Heart left ventricle (tissue), 16 donors: ENCODE measurements at regions not wholly inside any gene's neighbourhood (a gene's known extent, or its start where the extent isn't known, plus 50 kb on each side); places are given as distances from the start of the nearest gene placed in this dataset.

Experiments
- ATAC-seq, 4 donors: fragments of 200-7000 bp; cut with Tn5 transposase; one replicate each; pipeline ENCODE4 v1.9.1; 2020 to 2022; ENCODE audit warnings: moderate library complexity in 4 of 4, mild to moderate bottlenecking in 3 of 4, moderate number of reproducible peaks in 1 of 4
- DNase-seq, 5 donors: peaks; one replicate each; pipeline ENCODE4 v3.0.0-alpha.2; 2020
- H3K27ac ChIP-seq, 12 donors: fragments of 200-600 bp; sonication (generic) in 4 of 12; one replicate each; pipeline versions ENCODE4 v1.5.0 to v1.8.0; 2016 to 2022; ENCODE audit warnings: mild to moderate bottlenecking in 2 of 12
- H3K27me3 ChIP-seq, 9 donors: fragments of 200-600 bp; sonication (generic) in 2 of 9; one replicate each; pipeline versions ENCODE4 v1.5.1 to v1.8.0; 2016 to 2022; ENCODE audit warnings: mild to moderate bottlenecking in 3 of 9
- H3K36me3 ChIP-seq, 9 donors: fragments of 200-600 bp; sonication (generic) in 2 of 9; one replicate each; pipeline versions ENCODE4 v1.5.0 to v1.8.0; 2018 to 2022; ENCODE audit warnings: mild to moderate bottlenecking in 2 of 9
- H3K4me1 ChIP-seq, 12 donors: fragments of 200-600 bp; sonication (generic) in 4 of 12; one replicate each; pipeline versions ENCODE4 v1.5.0 to v1.8.0; 2016 to 2022; ENCODE audit warnings: mild to moderate bottlenecking in 3 of 12
- H3K4me3 ChIP-seq, 12 donors: fragments of 200-600 bp; sonication (generic) in 4 of 12; one replicate each; pipeline versions ENCODE4 v1.5.0 to v1.8.0; 2017 to 2022; ENCODE audit warnings: mild to moderate bottlenecking in 9 of 12, moderate library complexity in 4 of 12
- H3K9me3 ChIP-seq, 12 donors: fragments of 200-600 bp; sonication (generic) in 4 of 12; one replicate each; pipeline versions ENCODE4 v1.5.0 to v1.8.0; 2016 to 2022; ENCODE audit warnings: mild to moderate bottlenecking in 1 of 12
- CTCF ChIP-seq, 12 donors: fragments of 200-600 bp; sonication (generic) in 4 of 12; IDR thresholded peaks; one replicate each; pipeline versions ENCODE4 v1.5.0 to v1.8.0; 2018 to 2022; ENCODE audit warnings: antibody characterized with exemption in 12 of 12, mild to moderate bottlenecking in 5 of 12
- POLR2A ChIP-seq, 2 donors: fragments of 450-650 bp; IDR thresholded peaks; one replicate each; pipeline ENCODE4 v1.6.1; 2017; ENCODE audit warnings: antibody characterized with exemption in 2 of 2, mild to moderate bottlenecking in 2 of 2, moderate library complexity in 2 of 2
- WGBS, 4 donors: extraction: QIAGEN DNeasy Blood & Tissue Kit in 2 of 4; methylation state at CpG; one replicate each; pipeline versions ENCODE4 v1.1.5 to v1.1.7; 2013 to 2018; 5-methylcytosine and 5-hydroxymethylcytosine counted together
- intact Hi-C, 10 donors: fragments of 100-400 bp; cut with DNase I; formaldehyde crosslinking; loops; one replicate each; pipeline versions ENCODE4 v1.11.1 to v1.14.2; 2022
- donor health status: ischemic (EF 13 %, LVEDD 7.1; RV severe dilation, severe dysfunction).
- donor health status: healthy with polysubstance abuse.
- donor health status: DM: no; HTN: yes; CAD: no.
- donor health status: DM: no; HTN: no; CAD: no.
- donor health status: ischemic (EF 25% LVEDD 6.9; RV normal size, moderate dysfunction).
- donor health status: ischemic (EF 25% LVEDD 5.7; RV mildly dilated, moderate dysfunction).
- donor health status: healthy.
- donor health status: DM: yes; HTN: yes; CAD: no.
- donor health status: ischemic (EF 35%, LVEDD 5.7; RV mildly dilated, moderate dysfunction).
- donor health status: nonischemic (EF 11% LVEDD 7.7; RV severe dilation, severe dysfunction).
- donor health status: DM: yes; HTN: yes; CAD: no.
- donor health status: PGD.
- donor health status: ischemic (EF 29% LVEDD 5.4; RV normal size, mild dysfunction).
- donor health status: nonischemic (EF 23%, LVEDD 6.1; RV moderate dilation, normal function).

GRCh38 chr11:115616971-115617370, 112.8 kb upstream of the CADM1 start:
- Histone ChIP-seq H3K4me1 (peaks cover 0 to 21% (median 12%) of the 10 kb centered on the region in 12 donors), H3K27ac (peak overlapping the region in 1 of 12 donors; percentile 17)
- 20 to 41% (median 24%) methylated on average over 2 of the region's 2 CpGs for WGBS, 4 donors

GRCh38 chr11:115613986-115614632, 109.9 kb upstream of the CADM1 start:
- Histone ChIP-seq H3K36me3 (no peaks in the 10 kb centered on the region), H3K27ac (no peak overlapping the region), H3K4me1 (peaks cover 0 to 19% (median 12%) of the 10 kb centered on the region in 12 donors), H3K4me3 (no peak overlapping the region), H3K9me3 (peaks cover 0 to 4% (median 0%) of the 10 kb centered on the region in 12 donors), H3K27me3 (no peaks in the 10 kb centered on the region)
- 93 to 97% (median 96%) methylated on average over 9 of the region's 9 CpGs for WGBS, 4 donors
- no peak for TF ChIP-seq POLR2A (IDR thresholded peaks at IDR 0.05)
- TF ChIP-seq CTCF (IDR thresholded peaks at IDR 0.05), result no peak
- intact Hi-C loops, result no loop called here
- DNase-seq (no peak), ATAC-seq (no peak)

More at GRCh38 chr11:115616971-115617370, 112.8 kb upstream of the CADM1 start:
- DNase-seq, result peak; percentile 54 to 71 (median 64)
- H3K4me3 ChIP-seq, result no peak overlapping the region
- no peak for TF ChIP-seq CTCF (IDR thresholded peaks at IDR 0.05)
- no peak for TF ChIP-seq POLR2A (IDR thresholded peaks at IDR 0.05)
- no peaks in the 10 kb centered on the region for H3K27me3 ChIP-seq
- H3K9me3 ChIP-seq, result peaks cover 0 to 4% (median 0%) of the 10 kb centered on the region in 12 donors
- peak in 3 of 4 donors; percentile 47 to 78 (median 52) for ATAC-seq
- H3K36me3 ChIP-seq, result no peaks in the 10 kb centered on the region
- intact Hi-C loops, result no loop called here

GRCh38 chr11:115613004-115613403, 108.8 kb upstream of the CADM1 start:
- Histone ChIP-seq H3K9me3 (peaks cover 0 to 4% (median 0%) of the 10 kb centered on the region in 12 donors), H3K4me1 (peaks cover 0 to 22% (median 12%) of the 10 kb centered on the region in 12 donors), H3K27ac (no peak overlapping the region), H3K36me3 (no peaks in the 10 kb centered on the region), H3K4me3 (no peak overlapping the region), H3K27me3 (no peaks in the 10 kb centered on the region)
- WGBS, 4 donors, result 41 to 67% (median 62%) methylated on average over 3 of the region's 3 CpGs
- intact Hi-C loops, result no loop called here
- TF ChIP-seq CTCF (IDR thresholded peaks at IDR 0.05), result no peak
- TF ChIP-seq POLR2A (IDR thresholded peaks at IDR 0.05), result no peak
- ATAC-seq (no peak), DNase-seq (no peak)

- peaks cover 0 to 4% (median 0%) of the 10 kb centered on the region in 12 donors for H3K9me3 ChIP-seq
- H3K36me3 ChIP-seq, result no peaks in the 10 kb centered on the region
- H3K27me3 ChIP-seq, result no peaks in the 10 kb centered on the region
- DNase-seq, result no peak
- H3K4me1 ChIP-seq, result peaks cover 4 to 22% (median 13%) of the 10 kb centered on the region in 12 donors
- intact Hi-C loops, result no loop called here
- no peak overlapping the region for H3K27ac ChIP-seq
- ATAC-seq, result no peak
- H3K4me3 ChIP-seq, result no peak overlapping the region
- TF ChIP-seq CTCF (IDR thresholded peaks at IDR 0.05) (no peak), POLR2A (IDR thresholded peaks at IDR 0.05) (no peak)
- WGBS, 4 donors, result 74 to 87% (median 83%) methylated on average over 9 of the region's 9 CpGs
Observed at GRCh38 chr11:115612046-115612730, 108.0 kb upstream of the CADM1 start.
